ENCODE measurements at regions not wholly inside any gene's neighbourhood (a gene's known extent, or its start where the extent isn't known, plus 50 kb on each side); places are given as distances from the start of the nearest gene placed in this dataset.

DNA sequence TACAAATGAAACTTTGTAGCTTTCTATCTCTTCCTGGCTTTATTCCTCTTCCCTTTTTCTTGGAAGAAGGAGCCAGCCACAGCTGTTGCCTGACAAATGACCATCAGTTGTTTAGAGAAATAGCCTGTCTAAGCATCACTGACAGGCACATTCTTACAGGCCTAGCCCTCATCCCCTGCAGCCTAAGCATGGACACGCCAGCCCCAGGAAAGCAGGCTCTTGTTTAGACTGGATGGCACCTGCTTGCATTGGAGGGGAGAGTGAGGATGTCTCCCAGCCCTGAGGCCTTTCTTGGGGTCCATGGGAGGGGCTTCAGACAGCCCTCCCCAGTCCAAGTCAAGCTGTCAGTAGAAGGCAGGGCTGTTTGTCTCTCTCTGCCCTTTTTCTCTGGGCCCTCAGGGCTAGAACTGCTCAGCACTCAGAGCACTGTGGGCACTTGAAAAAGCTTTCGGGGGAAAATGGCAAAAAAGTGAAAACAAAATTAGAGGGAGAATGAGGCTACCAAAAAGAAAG is 282.5 kb upstream of the PLXNA2 start:
- 79 to 85% methylated on average over 2 of the region's 2 CpGs for WGBS, 2 donors
- no peaks in the 10 kb centered on the region for H3K9me3 ChIP-seq

DNA sequence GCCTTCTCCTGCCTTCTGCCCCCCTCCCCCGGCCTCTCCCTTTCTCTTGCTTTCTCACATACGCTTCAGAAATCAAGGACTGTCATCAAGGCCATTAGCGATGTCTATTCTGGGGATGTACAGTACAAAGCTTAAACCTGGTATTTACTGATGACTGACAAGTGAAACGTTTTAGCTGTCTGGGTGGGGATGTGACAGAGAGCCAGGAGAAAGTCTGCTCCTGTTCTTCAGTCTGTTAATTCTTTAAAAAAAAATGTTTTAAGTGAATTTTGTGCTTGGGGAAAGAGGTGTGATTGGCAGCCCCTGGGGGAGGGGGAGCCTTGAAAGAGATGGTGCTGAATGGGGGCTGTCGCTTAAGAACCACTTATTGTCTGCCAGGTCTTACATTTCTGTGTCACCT is 283.0 kb upstream of the PLXNA2 start:
- intact Hi-C loops (cut with DNase I), result no loop called here
- WGBS, 2 donors, result 78 to 79% methylated on average over 5 of the region's 5 CpGs
- TF ChIP-seq POLR2AphosphoS5 (IDR thresholded peaks at IDR 0.05) (no peak), EP300 (IDR thresholded peaks at IDR 0.05) (no peak), POLR2A (IDR thresholded peaks at IDR 0.05) (no peak)
- TF ChIP-seq, protein P1, sequence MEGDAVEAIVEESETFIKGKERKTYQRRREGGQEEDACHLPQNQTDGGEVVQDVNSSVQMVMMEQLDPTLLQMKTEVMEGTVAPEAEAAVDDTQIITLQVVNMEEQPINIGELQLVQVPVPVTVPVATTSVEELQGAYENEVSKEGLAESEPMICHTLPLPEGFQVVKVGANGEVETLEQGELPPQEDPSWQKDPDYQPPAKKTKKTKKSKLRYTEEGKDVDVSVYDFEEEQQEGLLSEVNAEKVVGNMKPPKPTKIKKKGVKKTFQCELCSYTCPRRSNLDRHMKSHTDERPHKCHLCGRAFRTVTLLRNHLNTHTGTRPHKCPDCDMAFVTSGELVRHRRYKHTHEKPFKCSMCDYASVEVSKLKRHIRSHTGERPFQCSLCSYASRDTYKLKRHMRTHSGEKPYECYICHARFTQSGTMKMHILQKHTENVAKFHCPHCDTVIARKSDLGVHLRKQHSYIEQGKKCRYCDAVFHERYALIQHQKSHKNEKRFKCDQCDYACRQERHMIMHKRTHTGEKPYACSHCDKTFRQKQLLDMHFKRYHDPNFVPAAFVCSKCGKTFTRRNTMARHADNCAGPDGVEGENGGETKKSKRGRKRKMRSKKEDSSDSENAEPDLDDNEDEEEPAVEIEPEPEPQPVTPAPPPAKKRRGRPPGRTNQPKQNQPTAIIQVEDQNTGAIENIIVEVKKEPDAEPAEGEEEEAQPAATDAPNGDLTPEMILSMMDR (IDR thresholded peaks at IDR 0.05), result no peak

More for the DNA sequence above, 282.5 kb upstream of the PLXNA2 start:
- no peaks in the 10 kb centered on the region for H3K36me3 ChIP-seq
- H3K4me3 ChIP-seq, result no peak overlapping the region
- H3K27ac ChIP-seq, result no peak overlapping the region
- peaks cover 0 to 15% (median 0%) of the 10 kb centered on the region in 4 donors for H3K4me1 ChIP-seq
- TF ChIP-seq POLR2A (IDR thresholded peaks at IDR 0.05) (no peak), EP300 (IDR thresholded peaks at IDR 0.05) (no peak), POLR2AphosphoS5 (IDR thresholded peaks at IDR 0.05) (no peak)
- TF ChIP-seq, protein P1 (IDR thresholded peaks at IDR 0.05), result no peak
- intact Hi-C loops (cut with DNase I), result no loop called here
- DNase-seq, result no peak
- H3K27me3 ChIP-seq, result no peaks in the 10 kb centered on the region

DNA sequence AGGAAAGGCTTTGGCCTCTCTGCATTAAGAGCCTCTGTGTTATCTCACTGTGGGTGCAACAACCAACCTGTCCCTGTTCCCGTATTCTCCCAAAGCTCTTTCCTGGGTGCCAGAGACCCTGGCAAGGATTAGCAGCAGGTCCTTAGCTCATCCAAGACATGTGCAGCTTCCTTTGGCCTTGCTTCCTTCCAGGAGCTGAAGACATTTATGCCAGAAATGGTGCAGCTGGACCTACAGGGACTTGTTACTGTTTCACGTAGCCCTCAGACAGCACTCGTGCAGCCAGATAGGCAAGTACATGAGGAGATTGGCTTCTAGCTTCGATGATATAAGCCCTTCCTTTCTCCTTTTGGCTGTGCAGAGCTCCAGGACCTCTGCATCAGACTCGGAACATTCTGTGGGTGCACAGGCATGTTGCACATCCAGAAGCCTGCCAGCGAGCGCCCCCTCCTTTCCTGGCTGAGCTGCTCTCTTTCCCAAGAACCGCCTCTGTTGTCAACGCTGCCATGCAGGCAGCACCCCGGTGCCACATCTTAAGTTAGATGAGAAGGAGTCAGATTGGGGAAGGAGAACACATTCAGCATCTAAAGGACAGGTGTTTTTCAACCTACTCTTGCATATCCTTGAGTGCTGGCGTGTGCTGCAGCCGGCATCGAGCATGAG is 284.5 kb upstream of the PLXNA2 start:
- no peak overlapping the region for H3K27ac ChIP-seq
- intact Hi-C loops (cut with DNase I), result no loop called here
- H3K27me3 ChIP-seq, result no peaks in the 10 kb centered on the region
- peaks cover 0 to 15% (median 0%) of the 10 kb centered on the region in 4 donors for H3K4me1 ChIP-seq
- H3K36me3 ChIP-seq, result no peaks in the 10 kb centered on the region
- peak; percentile 75 for DNase-seq
- 74 to 76% methylated on average over 13 of the region's 13 CpGs for WGBS, 2 donors
- H3K4me3 ChIP-seq, result no peak overlapping the region
- TF ChIP-seq POLR2A (IDR thresholded peaks at IDR 0.05) (no peak), EP300 (IDR thresholded peaks at IDR 0.05) (no peak), POLR2AphosphoS5 (IDR thresholded peaks at IDR 0.05) (peak in 2 of 4 donors; percentile 5 to 48)
- TF ChIP-seq, protein P1 (IDR thresholded peaks at IDR 0.05), result no peak
- no peaks in the 10 kb centered on the region for H3K9me3 ChIP-seq

More for the DNA sequence above, 283.0 kb upstream of the PLXNA2 start:
- DNase-seq, result no peak
- Histone ChIP-seq H3K4me1 (peaks cover 0 to 15% (median 0%) of the 10 kb centered on the region in 4 donors), H3K27me3 (no peaks in the 10 kb centered on the region), H3K4me3 (no peak overlapping the region), H3K36me3 (no peaks in the 10 kb centered on the region), H3K9me3 (no peaks in the 10 kb centered on the region), H3K27ac (no peak overlapping the region)

GRCh38 chr1:208531003-208531750 is 287.0 kb upstream of the PLXNA2 start:
- Histone ChIP-seq H3K27me3 (no peaks in the 10 kb centered on the region), H3K9me3 (no peaks in the 10 kb centered on the region), H3K36me3 (no peaks in the 10 kb centered on the region), H3K4me3 (no peak overlapping the region), H3K27ac (no peak overlapping the region), H3K4me1 (peaks cover 0 to 21% (median 4%) of the 10 kb centered on the region in 4 donors)
- TF ChIP-seq POLR2A (IDR thresholded peaks at IDR 0.05) (no peak), EP300 (IDR thresholded peaks at IDR 0.05) (no peak), POLR2AphosphoS5 (IDR thresholded peaks at IDR 0.05) (no peak)
- TF ChIP-seq, protein P1 (IDR thresholded peaks at IDR 0.05), result no peak
- WGBS, 2 donors, result 60 to 70% methylated on average over 11 of the region's 11 CpGs
- DNase-seq, result no peak
- intact Hi-C loops (cut with DNase I), result no loop called here

All from sigmoid colon (tissue), 6 donors.